OCI-LY3 (cell line): ENCODE measurements at regions not wholly inside any gene's neighbourhood (a gene's known extent, or its start where the extent isn't known, plus 50 kb on each side); places are given as distances from the start of the nearest gene placed in this dataset.

Experiments used
- H2AFZ ChIP-seq: fragments of 200-600, 300-600 bp; shearing (Covaris generic); 2 replicates; pipeline ENCODE4 v1.6.0; 2014; ENCODE audit warnings: antibody characterized with exemption, low read depth, low read length
- H3K27ac ChIP-seq: fragments of 200-600, 300-600 bp; sonication (generic); 2 replicates; pipeline ENCODE4 v1.5.1; 2014; ENCODE audit warnings: mild to moderate bottlenecking, low read length, moderate library complexity, mixed read lengths
- H3K27me3 ChIP-seq: fragments of 200-600, 300-600 bp; sonication (generic); 2 replicates; pipeline ENCODE4 v1.6.1; 2014; ENCODE audit warnings: low read depth, low read length, mixed read lengths
- H3K36me3 ChIP-seq: fragments of 200-600, 300-600 bp; sonication (generic); replicated peaks from 2 replicates; pipeline ENCODE3; 2014; ENCODE audit warnings: low read depth, low read length, mixed read lengths
- H3K4me1 ChIP-seq: fragments of 300-600, 200-600 bp; sonication (generic); 2 replicates; pipeline ENCODE4 v1.6.1; 2014; ENCODE audit warnings: low read length, mixed read lengths
- H3K4me2 ChIP-seq: fragments of 200-600, 300-600 bp; sonication (generic); 2 replicates; pipeline ENCODE4 v1.6.1; 2014; ENCODE audit warnings: low read length, mixed read lengths
- H3K4me3 ChIP-seq: fragments of 300-600, 200-600 bp; sonication (generic); 2 replicates; pipeline ENCODE4 v1.5.1; 2014; ENCODE audit warnings: antibody characterized with exemption, mild to moderate bottlenecking, low read length, moderate library complexity
- H3K79me2 ChIP-seq: fragments of 300-600, 200-600 bp; shearing (Covaris generic); 2 replicates; pipeline ENCODE4 v1.6.1; 2014; ENCODE audit warnings: mild to moderate bottlenecking, low read length, mixed read lengths
- H3K9ac ChIP-seq: fragments of 300-600, 200-600 bp; shearing (Covaris generic); 2 replicates; pipeline ENCODE4 v1.6.0; 2014; ENCODE audit warnings: mild to moderate bottlenecking, low read length, moderate library complexity
- H3K9me3 ChIP-seq: fragments of 200-600, 300-600 bp; shearing (Covaris generic); 2 replicates; pipeline ENCODE4 v1.6.1; 2014; ENCODE audit warnings: low read length, mixed read lengths; ENCODE audit not compliant: insufficient read depth
- H4K20me1 ChIP-seq: fragments of 200-600, 300-600 bp; sonication (generic); 2 replicates; pipeline ENCODE4 v1.6.1; 2016; ENCODE audit warnings: low read length, mixed read lengths; ENCODE audit not compliant: insufficient read depth
- EZH2phosphoT487 ChIP-seq: fragments of 200-600 bp; shearing (Covaris generic); IDR thresholded peaks from 2 replicates; pipeline ENCODE4 v1.6.1; 2018; ENCODE audit warnings: antibody characterized with exemption, mixed run types, low read depth
- TF ChIP-seq, protein P1 (sequence below): fragments of 200-600, 300-600 bp; sonication (generic); IDR thresholded peaks from 2 replicates; pipeline ENCODE4 v1.5.1; 2014; ENCODE audit warnings: antibody characterized with exemption, low read length, low read depth

DNA sequence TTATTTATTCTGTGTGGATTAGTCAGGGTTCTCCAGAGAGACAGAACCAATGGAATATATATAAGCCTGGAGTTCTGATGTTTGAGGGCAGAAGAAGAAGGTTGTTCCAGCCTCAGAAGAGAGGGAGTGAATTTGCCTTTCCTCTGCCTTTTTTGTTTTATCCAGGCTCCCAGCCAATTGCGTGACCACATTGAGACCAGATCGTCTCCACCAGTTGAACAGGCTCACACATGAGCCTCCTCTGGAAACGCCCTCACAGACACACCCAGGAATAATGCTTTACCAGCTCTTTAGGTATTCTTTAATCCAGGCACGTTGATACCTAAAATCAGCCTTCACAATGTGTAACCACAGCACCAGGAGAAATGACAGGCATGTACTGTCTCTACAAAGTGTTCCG lies 923.1 kb downstream of the TBL1XR1 start:
- Histone ChIP-seq H3K4me1 (no peaks in the 10 kb centered on the region), H3K27ac (no peak overlapping the region), H3K36me3 (no peaks in the 10 kb centered on the region), H4K20me1 (no peaks in the 10 kb centered on the region), H3K27me3 (no peaks in the 10 kb centered on the region), H3K4me3 (no peak overlapping the region), H3K9ac (no peak overlapping the region), H3K9me3 (no peaks in the 10 kb centered on the region), H2AFZ (no peak overlapping the region), H3K4me2 (no peak overlapping the region), H3K79me2 (no peaks in the 10 kb centered on the region)
- TF ChIP-seq, protein P1, sequence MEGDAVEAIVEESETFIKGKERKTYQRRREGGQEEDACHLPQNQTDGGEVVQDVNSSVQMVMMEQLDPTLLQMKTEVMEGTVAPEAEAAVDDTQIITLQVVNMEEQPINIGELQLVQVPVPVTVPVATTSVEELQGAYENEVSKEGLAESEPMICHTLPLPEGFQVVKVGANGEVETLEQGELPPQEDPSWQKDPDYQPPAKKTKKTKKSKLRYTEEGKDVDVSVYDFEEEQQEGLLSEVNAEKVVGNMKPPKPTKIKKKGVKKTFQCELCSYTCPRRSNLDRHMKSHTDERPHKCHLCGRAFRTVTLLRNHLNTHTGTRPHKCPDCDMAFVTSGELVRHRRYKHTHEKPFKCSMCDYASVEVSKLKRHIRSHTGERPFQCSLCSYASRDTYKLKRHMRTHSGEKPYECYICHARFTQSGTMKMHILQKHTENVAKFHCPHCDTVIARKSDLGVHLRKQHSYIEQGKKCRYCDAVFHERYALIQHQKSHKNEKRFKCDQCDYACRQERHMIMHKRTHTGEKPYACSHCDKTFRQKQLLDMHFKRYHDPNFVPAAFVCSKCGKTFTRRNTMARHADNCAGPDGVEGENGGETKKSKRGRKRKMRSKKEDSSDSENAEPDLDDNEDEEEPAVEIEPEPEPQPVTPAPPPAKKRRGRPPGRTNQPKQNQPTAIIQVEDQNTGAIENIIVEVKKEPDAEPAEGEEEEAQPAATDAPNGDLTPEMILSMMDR: no peak
- no peak for TF ChIP-seq EZH2phosphoT487

DNA sequence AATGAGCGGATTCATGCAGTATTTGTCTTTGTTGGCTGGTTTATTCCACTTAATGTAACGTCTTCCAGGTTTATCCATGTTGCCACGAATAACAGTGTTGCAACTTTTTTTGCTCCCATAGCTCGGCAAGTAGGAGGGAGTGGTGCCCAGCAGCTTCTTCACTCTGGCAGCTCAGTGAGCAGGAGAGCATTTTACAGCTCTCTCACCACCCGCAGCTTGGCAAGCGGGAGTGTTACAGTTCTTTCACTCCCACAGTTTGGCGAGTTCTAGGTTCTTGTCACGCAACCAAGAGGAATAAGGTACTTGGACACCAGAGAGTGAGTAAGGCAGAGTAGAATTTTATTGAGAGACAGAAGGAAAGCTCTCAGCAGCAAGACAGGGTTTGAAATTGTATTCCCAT lies 935.2 kb downstream of the TBL1XR1 start:
- Histone ChIP-seq H3K79me2 (no peaks in the 10 kb centered on the region), H2AFZ (no peak overlapping the region), H3K27me3 (no peaks in the 10 kb centered on the region), H3K9me3 (peaks cover 8% of the 10 kb centered on the region; the same call in 1 of the 2 replicates), H4K20me1 (no peaks in the 10 kb centered on the region), H3K9ac (no peak overlapping the region), H3K36me3 (no peaks in the 10 kb centered on the region), H3K4me3 (no peak overlapping the region), H3K27ac (no peak overlapping the region), H3K4me2 (no peak overlapping the region), H3K4me1 (no peaks in the 10 kb centered on the region)
- TF ChIP-seq EZH2phosphoT487: no peak
- TF ChIP-seq, protein P1: no peak

DNA sequence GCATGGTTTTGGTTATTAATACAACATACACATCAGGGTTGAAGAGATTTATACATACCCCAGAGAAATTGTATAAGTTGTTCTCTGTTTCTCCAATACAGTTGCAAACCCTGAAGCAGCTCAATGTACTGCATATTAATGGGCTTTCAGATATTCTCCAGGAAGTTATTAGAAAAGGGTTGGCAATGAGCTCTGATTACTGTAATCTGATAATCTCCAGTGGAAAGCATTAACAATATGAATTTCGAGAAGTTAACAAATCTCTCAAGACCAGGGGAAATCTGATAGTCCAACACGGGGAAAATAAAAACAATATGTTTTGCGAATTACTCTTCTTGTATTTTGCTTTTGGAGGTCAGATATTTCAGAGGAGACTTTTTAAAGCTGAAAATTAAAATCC lies 950.1 kb downstream of the TBL1XR1 start:
- Histone ChIP-seq H3K9me3 (no peaks in the 10 kb centered on the region), H3K4me3 (no peak overlapping the region), H3K27ac (no peak overlapping the region), H2AFZ (no peak overlapping the region), H3K36me3 (no peaks in the 10 kb centered on the region), H3K9ac (no peak overlapping the region), H4K20me1 (no peaks in the 10 kb centered on the region), H3K27me3 (no peaks in the 10 kb centered on the region), H3K79me2 (no peaks in the 10 kb centered on the region), H3K4me1 (no peaks in the 10 kb centered on the region), H3K4me2 (no peak overlapping the region)
- TF ChIP-seq EZH2phosphoT487: no peak
- TF ChIP-seq, protein P1: no peak

DNA sequence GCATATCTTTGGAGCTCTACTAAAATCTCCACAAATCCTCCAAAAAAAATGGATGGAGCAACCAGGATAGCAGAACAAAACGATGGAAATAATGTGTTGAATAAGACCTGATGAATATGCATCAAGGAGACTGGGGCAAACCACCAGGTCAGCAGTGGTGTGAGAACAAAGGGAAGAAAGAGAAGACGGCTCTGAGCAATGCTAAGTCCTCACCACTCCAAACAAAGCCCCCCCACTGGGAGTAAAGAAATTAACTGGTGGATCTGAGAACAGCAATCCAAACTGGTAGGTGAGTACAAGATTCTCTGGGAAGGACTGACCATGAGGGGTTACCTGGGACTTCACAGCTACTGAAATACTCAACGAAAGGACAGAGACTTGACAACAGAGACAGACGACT lies 977.3 kb downstream of the TBL1XR1 start:
- H3K79me2 ChIP-seq: no peaks in the 10 kb centered on the region
- H4K20me1 ChIP-seq: no peaks in the 10 kb centered on the region
- H3K4me2 ChIP-seq: no peak overlapping the region
- H2AFZ ChIP-seq: no peak overlapping the region
- no peak overlapping the region for H3K27ac ChIP-seq
- H3K36me3 ChIP-seq: no peaks in the 10 kb centered on the region
- H3K27me3 ChIP-seq: no peaks in the 10 kb centered on the region
- H3K9me3 ChIP-seq: no peaks in the 10 kb centered on the region
- no peak overlapping the region for H3K4me3 ChIP-seq
- H3K9ac ChIP-seq: no peak overlapping the region
- H3K4me1 ChIP-seq: no peaks in the 10 kb centered on the region
- no peak for TF ChIP-seq EZH2phosphoT487
- TF ChIP-seq, protein P1: no peak
